ENCODE measurements at regions not wholly inside any gene's neighbourhood (a gene's known extent, or its start where the extent isn't known, plus 50 kb on each side); places are given as distances from the start of the nearest gene placed in this dataset.

GRCh38 chr2:18378020-18378653 lies 182.3 kb downstream of the RDH14 start:
- H3K27ac ChIP-seq = no peak overlapping the region
- DNase-seq = peak; percentile 13 to 19
- H3K36me3 ChIP-seq = no peaks in the 10 kb centered on the region
- intact Hi-C loops (cut with DNase I) = no loop called here
- H3K4me3 ChIP-seq (replicated peaks in 1 of 3) = no peak overlapping the region
- TF ChIP-seq POLR2A (IDR thresholded peaks at IDR 0.05) (no peak), CTCF (IDR thresholded peaks at IDR 0.05) (peak; percentile 35 to 85 (median 62))
- H3K9me3 ChIP-seq = no peaks in the 10 kb centered on the region
- H3K27me3 ChIP-seq = no peaks in the 10 kb centered on the region
- WGBS, 2 donors = 40 to 49% methylated on average over 4 of the region's 4 CpGs
- H3K4me1 ChIP-seq = peaks cover 0 to 3% of the 10 kb centered on the region in 2 donors

GRCh38 chr2:18376936-18377335 lies 183.5 kb downstream of the RDH14 start:
- no peak overlapping the region for H3K27ac ChIP-seq
- TF ChIP-seq POLR2A (IDR thresholded peaks at IDR 0.05) (no peak), CTCF (IDR thresholded peaks at IDR 0.05) (no peak)
- peaks cover 0 to 3% of the 10 kb centered on the region in 2 donors for H3K4me1 ChIP-seq
- no peaks in the 10 kb centered on the region for H3K9me3 ChIP-seq
- no peak overlapping the region for H3K4me3 ChIP-seq (replicated peaks in 1 of 3)
- intact Hi-C loops (cut with DNase I) = no loop called here
- H3K36me3 ChIP-seq = no peaks in the 10 kb centered on the region
- WGBS, 2 donors = 95% methylated on average over 4 of the region's 4 CpGs
- DNase-seq = no peak
- H3K27me3 ChIP-seq = no peaks in the 10 kb centered on the region

- DNase-seq = no peak
- Histone ChIP-seq H3K4me3 (replicated peaks in 1 of 3) (no peak overlapping the region), H3K9me3 (no peaks in the 10 kb centered on the region), H3K36me3 (no peaks in the 10 kb centered on the region), H3K27me3 (no peaks in the 10 kb centered on the region), H3K4me1 (peaks cover 0 to 3% of the 10 kb centered on the region in 2 donors), H3K27ac (no peak overlapping the region)
- intact Hi-C loops (cut with DNase I) = no loop called here
- WGBS, 2 donors = 56 to 57% methylated on average over 2 of the region's 2 CpGs
- TF ChIP-seq CTCF (IDR thresholded peaks at IDR 0.05) (no peak), POLR2A (IDR thresholded peaks at IDR 0.05) (no peak)
Measured at GRCh38 chr2:18373664-18374063, 186.8 kb downstream of the RDH14 start.

GRCh38 chr2:18373081-18373480 lies 187.4 kb downstream of the RDH14 start:
- Histone ChIP-seq H3K9me3 (no peaks in the 10 kb centered on the region), H3K36me3 (no peaks in the 10 kb centered on the region), H3K27me3 (no peaks in the 10 kb centered on the region), H3K27ac (no peak overlapping the region), H3K4me3 (replicated peaks in 1 of 3) (no peak overlapping the region), H3K4me1 (peaks cover 0 to 3% of the 10 kb centered on the region in 2 donors)
- 76 to 87% methylated on average over 1 of the region's 1 CpG for WGBS, 2 donors
- no peak for DNase-seq
- no peak for TF ChIP-seq POLR2A (IDR thresholded peaks at IDR 0.05)
- intact Hi-C loops (cut with DNase I) = no loop called here

- Histone ChIP-seq H3K27ac (no peak overlapping the region), H3K4me1 (peaks cover 0 to 3% of the 10 kb centered on the region in 2 donors), H3K4me3 (replicated peaks in 1 of 3) (no peak overlapping the region), H3K36me3 (no peaks in the 10 kb centered on the region), H3K9me3 (no peaks in the 10 kb centered on the region), H3K27me3 (no peaks in the 10 kb centered on the region)
- no peak for DNase-seq
- intact Hi-C loops (cut with DNase I) = no loop called here
- TF ChIP-seq POLR2A (IDR thresholded peaks at IDR 0.05) (no peak), CTCF (IDR thresholded peaks at IDR 0.05) (no peak)
Measured at GRCh38 chr2:18372641-18373040, 187.8 kb downstream of the RDH14 start.
